Fibroblast of gingiva (primary cell): ENCODE measurements at regions not wholly inside any gene's neighbourhood (a gene's known extent, or its start where the extent isn't known, plus 50 kb on each side); places are given as distances from the start of the nearest gene placed in this dataset.
"Not testable (repeated sequence)": the region's sequence is repeated elsewhere in the genome, so short reads cannot be mapped to it uniquely, and the experiment has no call there.

ENCODE experiments used
- DNase-seq: peaks from one replicate; pipeline ENCODE4 v3.0.0-alpha.2; 2011; ENCODE audit warnings: low read depth

DNA sequence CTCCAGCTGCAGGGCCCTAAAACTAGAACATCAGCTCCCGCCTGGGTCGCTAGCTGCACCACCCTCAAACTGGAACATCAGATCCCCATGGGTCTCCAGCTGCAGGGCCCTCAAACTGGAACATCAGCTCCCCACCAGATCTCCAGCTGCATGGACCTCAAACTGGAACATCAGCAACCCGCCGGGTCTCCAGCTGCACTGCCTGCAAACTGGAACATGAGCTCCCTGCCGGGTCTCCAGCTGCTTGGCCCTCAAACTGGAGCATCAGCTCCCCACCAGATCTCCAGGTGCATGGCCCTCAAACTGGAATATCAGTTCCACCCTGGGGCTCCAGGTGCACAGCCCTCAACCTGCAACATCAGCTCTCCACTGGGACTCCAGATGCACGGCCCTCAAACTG, 82.7 kb downstream of the TFRC start:
- not testable (repeated sequence) for DNase-seq

DNA sequence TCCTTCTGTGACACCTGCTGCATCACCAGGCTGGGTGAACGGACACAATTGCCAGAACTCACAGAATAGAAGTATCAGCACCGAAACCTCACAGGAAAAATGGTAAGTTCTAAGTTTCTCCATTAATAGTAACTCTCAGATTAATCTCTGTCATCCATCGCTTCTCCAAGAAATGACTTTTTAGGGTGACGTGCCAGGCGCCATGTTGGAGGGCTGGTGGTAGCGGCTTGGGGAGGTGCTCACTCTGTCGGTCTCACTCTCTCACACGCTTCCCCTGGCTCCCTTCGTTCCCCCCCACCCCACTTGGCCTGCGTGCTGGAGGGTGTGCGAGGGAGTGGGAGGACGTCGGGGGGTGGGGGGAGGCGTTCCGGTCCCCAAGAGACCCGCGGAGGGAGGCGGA, 85.6 kb downstream of the TFRC start:
- DNase-seq: not testable (repeated sequence)

DNA sequence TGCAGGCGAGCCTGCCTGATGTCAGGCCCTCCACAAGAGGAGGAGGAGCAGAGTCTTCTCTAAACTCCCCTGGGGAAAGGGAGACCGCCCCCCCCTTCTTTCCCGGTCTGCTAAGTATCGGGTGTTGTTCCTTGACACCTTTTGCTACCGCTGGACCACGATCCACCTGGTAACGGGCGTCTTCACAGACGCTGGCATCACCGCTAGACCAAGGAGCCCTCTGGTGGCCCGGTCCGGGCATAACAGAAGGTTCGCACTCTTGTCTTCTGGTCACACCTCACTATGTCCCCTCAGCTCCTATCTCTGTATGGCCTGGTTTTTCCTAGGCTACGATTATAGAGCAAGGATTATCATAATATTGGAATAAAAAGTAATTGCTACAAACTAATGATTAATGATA, 86.0 kb upstream of the TNK2 start:
- not testable (repeated sequence) for DNase-seq

DNA sequence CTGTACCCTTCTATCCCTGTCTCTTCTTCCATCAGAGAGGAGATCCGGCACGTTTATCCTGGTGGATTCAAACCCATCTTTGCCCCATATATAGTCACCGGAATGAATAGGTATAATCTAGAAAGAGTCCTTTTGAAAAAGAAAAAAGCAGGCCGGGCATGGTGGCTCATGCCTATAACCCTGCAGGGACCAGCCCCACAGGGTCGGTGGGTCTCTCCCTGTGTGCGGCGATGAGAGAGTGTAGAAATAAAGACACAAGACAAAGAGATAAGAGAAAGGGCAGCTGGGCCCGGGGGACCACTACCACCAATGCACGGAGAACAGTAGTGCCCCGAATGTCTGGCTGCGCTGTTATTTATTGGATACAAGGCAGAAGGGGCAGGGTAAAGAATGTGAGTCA, 85.3 kb upstream of the TNK2 start:
- DNase-seq: not testable (repeated sequence)

DNA sequence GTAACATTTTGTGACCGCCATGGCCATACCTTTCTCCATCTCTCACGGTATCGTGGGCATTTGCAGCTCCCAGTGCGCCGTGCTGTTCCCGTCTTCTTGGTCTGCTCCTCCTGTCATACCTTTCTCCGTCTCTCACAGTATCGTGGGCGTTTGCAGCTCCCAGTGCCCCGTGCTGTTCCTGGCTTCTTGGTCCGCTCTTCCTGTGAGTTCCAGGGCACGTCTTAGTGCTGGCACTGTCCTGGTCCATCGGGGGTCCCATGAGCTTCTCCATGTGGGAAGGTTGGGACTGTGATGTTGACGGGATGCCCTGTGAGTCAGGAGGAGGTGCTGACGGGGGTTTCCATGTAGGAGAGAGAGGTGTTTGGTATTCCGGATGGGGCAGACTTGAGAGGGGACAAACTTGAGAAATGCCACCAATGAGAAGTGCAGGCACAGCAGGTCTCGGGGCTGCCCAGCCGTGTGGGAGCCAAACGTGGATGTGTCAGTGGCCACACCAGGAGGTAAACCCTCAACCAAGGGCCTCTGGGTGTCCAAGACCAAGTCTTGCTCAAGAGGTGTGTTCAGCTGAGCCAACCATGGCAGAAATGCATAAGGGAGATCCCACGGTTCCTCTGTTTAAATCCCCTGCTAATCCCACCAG, 84.7 kb upstream of the TNK2 start:
- DNase-seq: not testable (repeated sequence)

DNA sequence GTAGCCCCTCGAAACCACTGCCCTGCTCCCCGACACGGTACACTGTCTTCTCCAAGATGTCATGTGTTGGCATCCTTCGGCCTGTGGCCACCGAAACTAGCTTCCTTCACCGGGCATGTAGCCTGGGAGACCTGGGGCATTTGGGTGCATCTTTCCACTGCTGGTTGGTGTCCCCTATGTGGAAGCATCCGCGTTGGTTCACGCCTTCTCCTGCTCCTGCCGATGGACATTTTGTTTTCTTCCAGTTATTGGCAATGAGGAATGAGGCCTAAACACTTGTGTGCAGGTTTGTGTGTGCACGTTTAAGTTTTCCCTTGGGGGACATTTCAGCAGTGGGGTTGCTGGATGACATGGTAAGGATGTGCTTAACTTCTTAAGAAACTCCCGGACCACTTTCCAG, 83.6 kb upstream of the TNK2 start:
- not testable (repeated sequence) for DNase-seq

DNA sequence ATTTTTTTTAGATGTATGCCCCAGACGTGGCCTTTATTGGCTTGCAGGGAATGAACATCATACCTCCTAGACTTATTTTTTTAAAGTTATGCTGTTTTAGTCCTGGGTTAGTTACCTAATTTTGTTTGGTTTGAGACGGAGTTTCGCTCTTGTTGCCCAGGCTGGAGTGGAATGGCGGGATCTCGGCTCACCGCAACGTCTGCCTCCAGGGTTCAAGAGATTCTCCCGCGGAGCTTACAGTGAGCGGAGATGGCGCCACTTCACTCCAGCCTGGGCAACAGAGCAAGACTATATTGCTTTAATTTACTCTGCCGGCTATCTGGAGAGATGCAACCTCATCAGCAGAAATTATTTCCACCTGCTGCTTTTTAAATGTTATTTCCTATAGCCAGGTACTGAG, 82.9 kb upstream of the TNK2 start:
- not testable (repeated sequence) for DNase-seq

DNA sequence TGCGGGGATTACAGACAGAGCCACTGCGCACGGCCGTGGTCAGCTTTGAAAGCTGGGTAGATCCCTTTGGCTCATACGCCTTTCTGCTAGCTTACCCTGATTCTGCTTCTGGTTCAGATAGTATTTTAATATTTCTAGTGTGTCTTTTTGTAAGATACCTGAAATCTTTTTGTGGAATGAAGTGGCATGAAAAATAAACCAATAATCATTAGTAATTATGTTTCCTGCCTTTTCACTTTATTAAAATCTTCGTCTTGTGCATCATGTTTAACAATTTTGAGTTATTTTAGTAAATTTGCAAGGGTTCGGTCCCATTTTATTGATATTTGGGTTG, 82.5 kb upstream of the TNK2 start:
- DNase-seq: not testable (repeated sequence)

DNA sequence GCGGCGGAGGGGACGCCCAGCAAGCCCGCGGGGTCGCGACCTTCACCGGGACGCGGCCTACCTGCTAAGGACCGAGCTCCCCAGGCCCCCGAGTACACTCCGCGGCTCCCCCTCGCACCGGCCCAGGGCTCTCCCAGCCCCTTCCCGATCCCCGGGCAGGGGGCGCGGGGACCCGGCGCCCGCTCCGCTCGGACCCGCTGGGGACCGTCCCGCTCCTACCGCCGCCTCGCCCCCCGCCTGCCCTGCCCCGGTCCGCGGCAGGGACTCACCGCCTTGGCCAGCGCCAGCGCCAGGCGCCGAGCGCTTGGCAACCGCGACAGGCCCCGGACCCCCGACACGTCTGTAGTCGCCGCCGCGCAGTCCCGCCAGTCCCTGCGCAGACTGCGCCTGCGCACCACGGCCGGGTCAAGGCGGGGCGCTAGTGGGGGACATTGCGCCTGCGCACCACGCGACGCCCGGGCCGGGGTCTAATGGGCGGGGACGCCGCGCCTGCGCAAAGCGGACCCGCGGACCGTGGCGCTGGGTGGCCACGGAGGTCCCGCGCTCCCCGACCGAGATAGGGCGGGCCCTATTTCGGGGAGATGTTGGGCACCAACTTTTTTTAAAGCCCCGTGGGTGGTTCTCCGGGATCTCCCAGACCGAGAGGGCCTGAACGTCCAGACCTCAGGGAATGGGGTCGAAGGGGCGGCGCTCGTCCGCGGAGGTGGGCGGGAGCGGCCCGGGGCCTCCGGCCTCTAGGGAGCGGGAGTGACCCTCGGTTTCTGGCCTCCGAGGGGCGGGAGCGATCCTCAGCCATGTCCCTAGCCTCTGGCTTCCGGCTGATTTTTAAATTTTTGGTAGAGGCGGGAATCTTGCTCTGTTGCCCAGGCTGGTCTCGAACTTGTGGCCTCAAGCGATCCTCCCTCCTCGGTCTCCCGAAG, 81.8 kb upstream of the TNK2 start:
- DNase-seq: peak; percentile 73

DNA sequence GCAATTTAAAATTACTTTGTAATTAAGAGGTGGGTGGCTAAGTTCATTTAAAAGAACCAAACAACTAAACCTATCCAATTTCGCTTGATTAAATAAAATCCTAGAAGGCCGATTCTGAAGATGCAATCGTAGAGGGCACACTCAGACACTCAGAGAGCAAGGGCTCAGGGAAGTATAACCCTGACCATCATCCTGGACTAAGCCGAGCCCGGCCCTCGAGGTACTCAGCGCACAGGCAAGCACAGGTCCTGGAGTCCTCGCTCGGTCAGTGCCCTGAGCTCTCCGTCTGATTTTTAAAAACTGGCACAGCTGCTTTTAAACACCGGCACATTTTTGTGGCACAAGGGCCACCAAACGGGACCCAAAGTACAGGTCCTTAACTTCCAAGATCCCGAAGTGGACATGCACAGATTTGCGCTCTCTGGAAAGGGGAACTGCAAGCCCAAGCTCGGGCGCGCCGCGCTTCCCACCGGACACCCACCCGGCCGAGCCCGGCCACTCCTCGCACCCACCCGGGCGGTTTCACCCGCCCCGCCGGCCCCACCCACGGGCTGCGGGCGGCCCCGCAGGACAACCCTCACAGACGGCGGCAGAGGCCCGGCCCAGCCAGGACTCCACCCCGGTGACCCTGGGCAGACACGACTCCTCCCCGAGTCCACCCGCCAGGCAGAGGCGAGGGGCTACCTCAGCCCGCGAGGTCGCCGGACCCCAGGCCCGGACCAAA, 81.0 kb upstream of the TNK2 start:
- DNase-seq: not testable (repeated sequence)

DNA sequence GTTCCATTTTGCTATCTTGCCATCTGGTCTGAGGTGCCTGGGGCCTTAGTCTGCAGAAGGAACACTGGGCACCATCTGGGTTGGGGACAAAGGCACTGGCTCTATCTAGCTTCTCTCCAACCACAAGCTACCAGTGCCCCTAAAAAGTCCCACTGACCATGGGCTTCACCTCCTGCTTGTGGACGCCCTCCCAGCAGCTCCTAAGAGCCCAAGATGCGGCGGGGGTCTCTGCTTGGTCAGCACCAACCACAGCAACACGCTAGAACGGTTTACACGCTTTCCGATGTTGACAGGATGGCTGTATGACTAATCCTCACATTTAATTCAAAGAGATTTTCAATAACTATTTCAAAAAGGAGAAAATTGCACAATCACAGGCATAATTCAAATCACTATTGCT, 80.4 kb upstream of the TNK2 start:
- DNase-seq: not testable (repeated sequence)

DNA sequence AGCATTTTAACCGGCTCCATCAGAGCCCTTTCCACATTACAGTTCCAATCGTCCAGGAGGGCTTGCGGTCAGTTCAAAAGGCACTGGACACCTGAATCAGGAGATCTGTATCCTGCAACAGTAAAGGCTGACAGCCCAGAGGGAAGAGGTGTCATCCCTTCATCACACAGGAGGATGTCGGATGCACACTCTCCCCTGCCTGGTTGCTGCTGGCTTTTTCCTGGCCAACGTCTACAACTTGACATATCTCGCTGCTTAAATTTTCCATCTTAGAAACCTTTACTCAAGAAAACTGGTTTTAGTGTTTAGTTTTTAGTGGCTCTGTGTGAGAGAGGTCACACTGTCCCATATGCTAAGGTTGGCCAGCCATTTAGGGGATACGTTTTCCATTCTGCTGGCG, 78.7 kb upstream of the TNK2 start:
- not testable (repeated sequence) for DNase-seq

DNA sequence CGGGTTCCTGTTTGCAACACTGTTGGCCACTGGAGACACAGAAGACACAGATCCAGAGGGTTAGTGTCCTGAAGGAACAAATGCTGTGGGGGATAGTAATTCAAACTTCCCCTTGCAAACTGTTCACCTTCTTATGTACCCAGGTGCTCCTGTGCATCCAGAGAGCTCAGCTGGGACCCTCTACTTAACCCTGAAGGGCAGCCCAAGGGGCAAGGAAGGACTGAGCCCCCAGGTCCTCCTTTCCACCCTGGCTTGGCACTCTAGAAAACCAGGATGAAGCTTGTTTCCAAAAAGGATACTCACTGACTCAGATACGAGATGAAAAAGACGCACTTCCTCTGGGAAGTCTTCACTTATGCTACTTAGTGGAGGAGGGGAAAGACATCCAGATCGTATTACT, 78.2 kb upstream of the TNK2 start:
- DNase-seq: not testable (repeated sequence)

DNA sequence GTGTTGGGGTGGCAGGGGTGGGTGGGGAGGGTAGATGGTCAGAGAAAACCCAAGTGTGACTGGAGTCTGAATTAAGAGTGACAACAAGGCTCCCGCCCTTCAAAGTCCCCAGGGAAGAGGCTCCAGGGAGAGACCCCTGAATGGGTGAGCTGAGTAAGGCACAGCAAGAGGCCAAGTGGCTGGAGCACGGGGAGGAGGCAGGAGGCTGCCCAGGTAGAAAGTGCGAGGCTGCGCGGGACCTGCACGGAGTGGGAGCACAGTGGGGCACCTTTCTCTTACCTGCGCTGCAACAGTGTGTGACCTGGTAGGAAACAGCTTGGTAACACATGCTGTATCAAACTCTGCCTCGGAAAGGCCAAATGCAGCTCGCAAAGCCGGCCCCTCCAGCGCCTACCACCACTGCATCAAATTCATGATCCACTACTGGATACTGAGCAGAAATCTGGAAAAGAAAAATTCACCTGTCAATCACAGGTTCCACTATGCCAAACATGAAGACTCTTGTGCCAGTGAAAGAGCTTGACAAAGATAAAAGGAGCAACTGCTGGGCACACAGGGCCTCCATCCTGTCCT, 77.1 kb upstream of the TNK2 start:
- not testable (repeated sequence) for DNase-seq

DNA sequence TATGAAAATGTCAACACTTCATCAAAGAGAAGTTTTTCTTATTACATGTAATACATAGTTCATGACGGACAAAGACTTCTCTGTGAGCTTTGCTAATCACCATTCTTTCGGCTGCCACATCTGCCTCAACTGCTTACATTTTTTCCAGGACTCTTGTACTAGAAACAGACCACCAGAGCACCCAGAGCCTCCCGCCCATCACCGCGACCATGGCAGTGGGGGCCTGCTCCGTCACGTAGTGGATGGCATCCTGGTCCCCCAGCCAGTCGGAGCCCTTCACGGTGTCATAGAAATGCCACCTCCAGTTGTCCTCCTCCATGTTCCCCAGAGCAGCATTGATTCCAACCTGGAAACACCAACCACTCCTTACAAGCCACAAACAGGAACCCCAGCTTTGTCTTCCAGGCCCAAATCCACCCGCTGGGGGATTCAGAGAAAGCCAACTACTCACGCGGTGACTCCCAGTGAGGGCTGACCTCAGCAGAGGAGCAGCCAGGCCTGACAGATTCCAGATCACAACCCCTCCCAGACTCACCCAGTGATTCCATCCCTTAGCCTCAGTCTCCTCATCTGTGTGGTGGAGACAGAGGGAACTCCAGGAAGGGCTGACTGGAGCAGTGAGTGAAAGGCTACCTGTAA, 76.2 kb upstream of the TNK2 start:
- not testable (repeated sequence) for DNase-seq

DNA sequence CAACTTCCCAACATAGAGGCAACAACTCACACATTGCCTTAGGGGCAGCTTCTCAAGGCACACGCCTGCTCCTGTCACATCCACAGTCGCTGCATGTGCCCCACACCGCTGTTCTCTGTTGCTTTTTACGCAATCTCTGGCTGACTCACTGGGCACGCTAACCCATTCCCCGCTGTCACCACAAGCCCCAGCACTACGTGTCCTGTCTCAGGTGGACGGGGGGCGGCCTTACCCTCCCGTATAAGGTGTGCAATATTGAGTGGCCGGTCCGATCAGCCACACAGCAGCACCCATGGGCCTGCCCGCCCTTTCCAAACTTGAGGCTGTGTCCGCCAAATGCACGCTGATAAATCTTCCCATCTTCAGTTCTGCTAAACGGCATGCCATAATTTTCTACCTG, 75.5 kb upstream of the TNK2 start:
- not testable (repeated sequence) for DNase-seq

DNA sequence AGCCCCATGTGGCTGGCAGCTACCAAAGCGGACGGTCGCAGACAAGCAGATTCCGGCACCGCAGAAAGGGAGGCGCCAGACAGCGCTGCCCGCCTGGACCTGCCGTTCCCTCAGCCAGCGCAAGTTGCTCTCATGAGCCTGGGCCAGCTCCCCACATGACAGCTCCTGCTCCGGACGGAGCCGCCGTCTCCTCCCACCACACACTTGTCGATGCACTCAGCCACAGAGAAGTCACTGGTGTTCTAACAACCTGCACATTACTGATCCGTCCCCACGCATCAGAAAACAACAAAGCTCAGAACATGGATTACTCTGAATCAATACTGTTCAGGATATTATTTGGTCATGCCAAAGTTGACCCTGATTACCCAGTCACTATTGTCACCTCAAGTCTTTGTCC, 74.4 kb upstream of the TNK2 start:
- DNase-seq: not testable (repeated sequence)

DNA sequence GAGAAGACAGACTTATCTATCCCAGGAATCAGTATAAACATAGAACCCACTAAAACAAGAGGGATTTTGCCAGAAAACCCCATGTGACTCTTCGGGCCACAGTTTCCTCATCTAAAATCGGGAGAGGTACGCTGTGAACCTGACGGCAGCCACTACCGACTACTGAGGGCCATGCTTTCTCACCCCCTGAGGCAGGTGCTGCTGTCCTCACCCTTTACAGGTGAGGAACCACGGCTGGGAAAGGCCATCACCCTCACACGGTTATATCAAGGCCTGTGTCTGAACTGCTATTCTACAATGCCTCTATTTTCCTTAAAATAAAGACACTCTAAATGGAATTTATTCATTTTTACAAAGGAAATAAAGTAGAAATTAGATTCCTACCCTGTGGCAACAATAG, 73.4 kb upstream of the TNK2 start:
- DNase-seq: not testable (repeated sequence)

DNA sequence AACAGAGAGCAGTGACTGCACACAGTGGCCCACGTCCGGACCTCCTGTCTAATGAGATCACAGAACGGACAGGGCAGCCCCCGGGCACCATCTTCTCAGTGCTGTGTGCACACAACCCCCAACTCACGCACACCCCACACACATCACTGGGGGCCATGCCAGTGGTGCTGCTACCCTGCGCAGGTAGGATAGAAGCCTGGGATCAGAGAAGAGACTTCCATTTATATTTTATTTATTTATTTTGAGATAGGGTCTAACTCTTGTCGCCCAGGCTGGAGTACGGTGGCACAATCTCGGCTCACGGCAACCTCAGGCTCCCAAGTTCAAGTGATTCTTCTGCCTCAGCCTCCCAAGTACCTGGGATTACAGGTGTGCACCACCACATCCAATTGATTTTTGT, 71.5 kb upstream of the TNK2 start:
- not testable (repeated sequence) for DNase-seq

DNA sequence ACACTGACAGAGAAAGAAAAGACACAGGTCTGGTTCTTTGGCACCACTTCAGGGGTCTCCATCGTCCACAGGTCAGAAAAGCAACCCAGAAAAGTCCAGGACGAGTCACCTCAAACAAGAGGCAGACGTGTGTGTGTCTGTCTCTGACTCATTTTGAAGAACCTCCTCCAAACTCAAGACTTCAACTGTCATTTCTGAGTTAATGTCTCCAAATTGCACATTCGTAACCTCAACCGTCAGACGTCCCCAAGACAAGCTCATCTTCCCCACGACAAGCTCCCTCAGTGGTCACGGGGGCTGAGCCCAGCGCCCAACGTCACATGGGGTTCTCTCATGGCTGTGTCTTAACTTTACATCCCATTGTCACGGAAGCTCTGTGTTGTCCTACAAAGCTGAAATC, 70.2 kb upstream of the TNK2 start:
- DNase-seq: not testable (repeated sequence)

DNA sequence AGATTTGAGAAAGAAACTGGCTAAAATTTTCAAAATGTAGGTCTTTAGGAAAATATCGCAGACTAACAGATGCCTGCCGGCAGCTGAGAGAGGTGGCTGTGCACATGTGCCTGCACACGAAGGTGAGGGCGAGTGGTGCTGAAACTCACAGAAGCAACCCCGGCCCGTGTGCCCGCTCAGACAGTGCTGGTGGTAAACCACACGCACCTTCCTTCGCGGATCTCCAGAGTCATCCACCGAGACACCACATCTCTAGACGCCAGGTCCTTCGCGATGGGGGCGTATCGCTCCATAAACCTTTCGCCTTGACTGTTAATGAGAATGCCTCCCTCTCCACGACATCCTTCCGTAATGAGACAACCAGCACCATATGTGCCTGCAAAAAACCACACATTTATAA, 68.5 kb upstream of the TNK2 start:
- DNase-seq: not testable (repeated sequence)

DNA sequence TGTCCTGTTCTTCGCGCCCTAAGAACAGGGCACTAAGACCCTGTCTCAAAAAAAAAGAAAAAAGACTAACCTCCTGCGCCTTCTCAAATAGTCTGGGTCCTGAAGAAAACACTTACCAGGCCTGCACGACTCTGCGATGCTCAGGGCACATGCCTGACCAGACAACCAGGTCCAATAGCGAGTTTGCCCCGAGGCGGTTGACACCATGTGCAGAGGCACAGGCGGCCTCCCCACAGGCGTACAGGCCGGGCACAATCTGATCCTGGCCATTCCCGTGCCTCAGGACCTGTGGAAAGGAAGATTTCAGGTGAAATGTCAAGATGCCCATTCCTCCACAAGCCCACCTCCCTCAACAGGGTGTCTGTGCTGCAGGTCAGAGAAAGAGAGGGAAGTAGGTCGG, 65.9 kb upstream of the TNK2 start:
- DNase-seq: not testable (repeated sequence)
